Astrocyte (in vitro differentiated cells and primary cell): ENCODE measurements at regions not wholly inside any gene's neighbourhood (a gene's known extent, or its start where the extent isn't known, plus 50 kb on each side); places are given as distances from the start of the nearest gene placed in this dataset.

Experiments used
- EZH2 ChIP-seq: IDR thresholded peaks from 2 replicates; pipeline ENCODE4 v1.6.1; 2012; ENCODE audit warnings: mild to moderate bottlenecking, low read length, inconsistent platforms; ENCODE audit not compliant: insufficient read depth
- TF ChIP-seq, protein P1 (sequence below): IDR thresholded peaks from 2 replicates; pipeline ENCODE4 v1.5.1; 2011; ENCODE audit warnings: low read depth, mild to moderate bottlenecking, inconsistent platforms, low read length, moderate library complexity; ENCODE audit not compliant: insufficient read depth

DNA sequence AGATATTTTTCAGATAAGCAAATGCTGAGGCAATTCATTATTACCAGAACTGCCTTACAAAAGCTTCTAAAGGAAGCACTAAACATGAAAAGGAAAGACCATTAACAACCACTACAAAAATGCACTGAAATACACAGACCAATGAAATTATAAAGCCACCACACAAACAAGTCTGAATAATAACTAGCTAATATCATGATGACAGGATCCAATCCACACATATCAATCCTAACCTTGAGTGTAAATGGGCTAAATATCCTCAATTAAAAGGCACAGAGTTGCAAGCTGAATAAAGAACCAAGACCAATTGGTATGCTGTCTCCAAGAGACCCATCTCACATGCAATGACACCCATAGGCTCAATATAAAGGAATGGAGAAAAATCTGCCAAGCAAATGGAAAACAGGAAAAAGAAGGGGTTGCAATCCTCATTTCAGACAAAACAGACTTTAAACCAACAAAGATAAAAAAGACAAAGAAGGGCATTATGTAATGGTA is 58.0 kb upstream of the PHIP start:
- TF ChIP-seq, protein P1, sequence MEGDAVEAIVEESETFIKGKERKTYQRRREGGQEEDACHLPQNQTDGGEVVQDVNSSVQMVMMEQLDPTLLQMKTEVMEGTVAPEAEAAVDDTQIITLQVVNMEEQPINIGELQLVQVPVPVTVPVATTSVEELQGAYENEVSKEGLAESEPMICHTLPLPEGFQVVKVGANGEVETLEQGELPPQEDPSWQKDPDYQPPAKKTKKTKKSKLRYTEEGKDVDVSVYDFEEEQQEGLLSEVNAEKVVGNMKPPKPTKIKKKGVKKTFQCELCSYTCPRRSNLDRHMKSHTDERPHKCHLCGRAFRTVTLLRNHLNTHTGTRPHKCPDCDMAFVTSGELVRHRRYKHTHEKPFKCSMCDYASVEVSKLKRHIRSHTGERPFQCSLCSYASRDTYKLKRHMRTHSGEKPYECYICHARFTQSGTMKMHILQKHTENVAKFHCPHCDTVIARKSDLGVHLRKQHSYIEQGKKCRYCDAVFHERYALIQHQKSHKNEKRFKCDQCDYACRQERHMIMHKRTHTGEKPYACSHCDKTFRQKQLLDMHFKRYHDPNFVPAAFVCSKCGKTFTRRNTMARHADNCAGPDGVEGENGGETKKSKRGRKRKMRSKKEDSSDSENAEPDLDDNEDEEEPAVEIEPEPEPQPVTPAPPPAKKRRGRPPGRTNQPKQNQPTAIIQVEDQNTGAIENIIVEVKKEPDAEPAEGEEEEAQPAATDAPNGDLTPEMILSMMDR: no peak
- TF ChIP-seq EZH2: no peak
